BJ (cell line): ENCODE measurements at regions not wholly inside any gene's neighbourhood (a gene's known extent, or its start where the extent isn't known, plus 50 kb on each side); places are given as distances from the start of the nearest gene placed in this dataset.

Source experiments
- CTCF ChIA-PET: fragments of 350-600 bp; formaldehyde crosslinking; extraction: SDS; loops from one replicate; lab custom pipeline; 2021; ENCODE audit warnings: antibody characterized with exemption, inconsistent platforms; lab: Yijun Ruan, JAX
- POLR2A ChIA-PET: fragments of 300-600 bp; sonication (Branson Sonifier 250); formaldehyde crosslinking; extraction: SDS; loops from one replicate; lab custom pipeline; 2021; ENCODE audit warnings: antibody characterized with exemption; lab: Charles Lee
- DNase-seq: peaks from one replicate; pipeline ENCODE4 v3.0.0-alpha.2; 2011; ENCODE audit warnings: low read depth
- H3K27me3 ChIP-seq: 2 replicates; pipeline ENCODE4 v1.6.0; 2011; ENCODE audit warnings: low read length; ENCODE audit not compliant: control insufficient read depth, insufficient read depth
- H3K36me3 ChIP-seq: 2 replicates; pipeline ENCODE4 v1.5.1; 2011; ENCODE audit warnings: low read length; ENCODE audit not compliant: control insufficient read depth, insufficient read depth
- H3K4me3 ChIP-seq: 2 replicates; pipeline ENCODE4 v1.5.1; 2011; ENCODE audit warnings: low read depth, mild to moderate bottlenecking, control low read depth, low read length
- TF ChIP-seq, protein P1 (sequence below): IDR thresholded peaks from 2 replicates; pipeline ENCODE4 v1.5.1; 2011; ENCODE audit warnings: low read depth, mild to moderate bottlenecking, control low read depth, inconsistent platforms, low read length, moderate library complexity; ENCODE audit not compliant: insufficient read depth

DNA sequence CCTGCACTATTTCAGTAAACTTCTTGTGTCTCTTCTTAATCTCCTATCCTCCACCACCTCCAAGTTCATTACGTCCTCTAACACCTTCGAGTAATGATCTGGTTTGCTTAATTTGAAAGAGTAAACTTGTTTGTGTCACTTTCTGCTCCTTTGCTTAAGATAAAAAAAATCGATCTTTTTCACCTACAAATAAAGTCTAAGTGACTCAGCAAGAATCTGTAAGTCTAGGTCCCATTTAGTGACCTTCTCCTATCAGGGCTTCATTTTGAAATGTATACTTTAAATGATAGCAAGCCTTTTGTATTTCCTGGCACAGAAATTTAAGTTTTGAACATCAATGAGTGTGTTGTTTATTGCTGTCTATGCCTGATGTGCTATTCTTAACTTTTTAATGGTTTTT is 260.9 kb upstream of the TFPI start:
- H3K36me3 ChIP-seq = no peaks in the 10 kb centered on the region
- CTCF ChIA-PET = no interaction called here
- no peak for DNase-seq
- H3K4me3 ChIP-seq = no peak overlapping the region
- POLR2A ChIA-PET = no interaction called here
- TF ChIP-seq, protein P1, sequence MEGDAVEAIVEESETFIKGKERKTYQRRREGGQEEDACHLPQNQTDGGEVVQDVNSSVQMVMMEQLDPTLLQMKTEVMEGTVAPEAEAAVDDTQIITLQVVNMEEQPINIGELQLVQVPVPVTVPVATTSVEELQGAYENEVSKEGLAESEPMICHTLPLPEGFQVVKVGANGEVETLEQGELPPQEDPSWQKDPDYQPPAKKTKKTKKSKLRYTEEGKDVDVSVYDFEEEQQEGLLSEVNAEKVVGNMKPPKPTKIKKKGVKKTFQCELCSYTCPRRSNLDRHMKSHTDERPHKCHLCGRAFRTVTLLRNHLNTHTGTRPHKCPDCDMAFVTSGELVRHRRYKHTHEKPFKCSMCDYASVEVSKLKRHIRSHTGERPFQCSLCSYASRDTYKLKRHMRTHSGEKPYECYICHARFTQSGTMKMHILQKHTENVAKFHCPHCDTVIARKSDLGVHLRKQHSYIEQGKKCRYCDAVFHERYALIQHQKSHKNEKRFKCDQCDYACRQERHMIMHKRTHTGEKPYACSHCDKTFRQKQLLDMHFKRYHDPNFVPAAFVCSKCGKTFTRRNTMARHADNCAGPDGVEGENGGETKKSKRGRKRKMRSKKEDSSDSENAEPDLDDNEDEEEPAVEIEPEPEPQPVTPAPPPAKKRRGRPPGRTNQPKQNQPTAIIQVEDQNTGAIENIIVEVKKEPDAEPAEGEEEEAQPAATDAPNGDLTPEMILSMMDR = no peak
- H3K27me3 ChIP-seq = no peaks in the 10 kb centered on the region

DNA sequence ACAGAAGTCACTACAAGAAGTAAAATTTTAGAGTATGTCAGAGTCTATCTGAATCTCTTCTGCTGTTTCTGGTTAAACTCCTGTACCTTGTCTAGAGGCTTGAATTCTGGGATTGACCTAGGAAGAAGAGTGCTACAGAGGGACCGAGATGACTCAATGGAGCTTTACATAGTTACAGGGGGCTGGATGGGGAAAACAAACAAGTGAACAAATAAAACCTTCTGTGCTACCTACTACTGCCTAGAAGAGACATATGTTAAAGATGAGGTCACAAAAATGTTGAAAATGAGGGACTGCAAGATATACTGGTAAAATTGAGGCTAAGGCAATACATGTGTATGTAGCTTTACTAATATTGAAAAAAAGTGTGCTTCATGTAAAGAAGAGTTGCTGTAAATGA is 265.4 kb upstream of the TFPI start:
- H3K4me3 ChIP-seq = no peak overlapping the region
- no peaks in the 10 kb centered on the region for H3K27me3 ChIP-seq
- DNase-seq = no peak
- H3K36me3 ChIP-seq = no peaks in the 10 kb centered on the region
- ChIA-PET CTCF (no interaction called here), POLR2A (no interaction called here)
- TF ChIP-seq, protein P1 = no peak

DNA sequence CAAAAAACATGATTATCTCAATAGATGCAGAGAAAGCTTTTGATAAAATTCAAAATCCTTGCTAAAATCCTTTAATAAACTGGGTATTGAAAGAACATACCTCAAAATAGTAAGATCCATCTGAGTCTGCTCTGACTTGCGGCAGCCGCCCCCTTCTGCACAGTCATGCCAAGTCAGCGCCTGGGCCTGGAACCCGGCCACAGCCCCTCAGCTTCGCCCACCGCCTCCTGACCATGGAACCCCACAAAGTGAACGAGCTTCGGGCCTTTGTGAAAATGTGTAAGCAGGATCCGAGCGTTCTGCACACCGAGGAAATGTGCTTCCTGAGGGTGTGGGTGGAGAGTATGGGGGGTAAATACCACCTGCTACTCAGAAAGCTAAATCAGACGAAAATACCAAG is 270.9 kb upstream of the TFPI start:
- CTCF ChIA-PET = no interaction called here
- TF ChIP-seq, protein P1 = no peak

DNA sequence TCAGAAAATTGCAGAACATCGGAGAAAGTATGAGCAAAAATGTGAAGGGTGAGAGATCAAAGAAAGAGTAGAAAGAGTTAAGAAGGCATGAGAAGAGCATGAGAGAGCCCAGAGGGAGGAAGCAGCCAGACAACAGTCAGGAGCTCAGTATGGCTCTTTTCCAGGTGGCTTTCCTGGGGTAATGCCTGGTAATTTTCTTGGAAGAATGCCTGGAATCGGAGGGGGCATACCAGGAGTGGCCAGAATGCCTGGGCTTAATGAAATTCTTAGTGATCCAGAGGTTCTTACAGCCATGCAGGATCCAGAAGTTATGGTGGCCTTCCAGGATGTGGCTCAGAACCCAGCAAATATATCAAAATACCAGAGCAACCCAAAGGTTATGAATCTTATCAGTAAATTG is 271.8 kb upstream of the TFPI start:
- no peaks in the 10 kb centered on the region for H3K36me3 ChIP-seq
- no peak overlapping the region for H3K4me3 ChIP-seq
- TF ChIP-seq, protein P1 = no peak
- POLR2A ChIA-PET = no interaction called here
- H3K27me3 ChIP-seq = no peaks in the 10 kb centered on the region
- DNase-seq = no peak
- CTCF ChIA-PET = no interaction called here

More for the DNA sequence above, 270.9 kb upstream of the TFPI start:
- POLR2A ChIA-PET = no interaction called here
- DNase-seq = no peak
- Histone ChIP-seq H3K4me3 (no peak overlapping the region), H3K27me3 (no peaks in the 10 kb centered on the region), H3K36me3 (no peaks in the 10 kb centered on the region)

DNA sequence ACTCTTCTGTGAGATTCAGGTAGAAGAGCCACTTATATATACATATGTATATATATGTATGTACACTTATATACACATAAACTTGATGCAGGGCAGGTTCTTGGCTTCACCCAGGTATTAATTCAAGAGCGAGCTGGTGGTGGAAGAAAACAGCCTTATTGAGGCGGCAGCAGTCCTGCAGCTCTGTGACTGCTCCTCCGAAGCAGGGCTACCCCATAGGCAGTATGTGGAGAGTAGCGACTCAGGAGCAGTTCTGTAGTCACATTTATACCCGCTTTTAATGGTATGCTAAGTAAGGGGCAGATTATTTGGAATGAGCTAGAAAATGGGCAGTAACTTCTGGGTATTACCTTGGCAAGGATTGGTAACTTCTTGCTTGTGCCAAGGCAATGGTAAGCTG is 280.6 kb upstream of the TFPI start:
- Histone ChIP-seq H3K4me3 (no peak overlapping the region), H3K36me3 (no peaks in the 10 kb centered on the region), H3K27me3 (peaks cover 2% of the 10 kb centered on the region; the same call in 1 of the 2 replicates)
- DNase-seq = no peak
- CTCF ChIA-PET = interaction anchor here (1.1 kb wide), 1 partner anchor 9 kb away, joined by 3 read pairs; no protein-coding TSS in a partner anchor
- TF ChIP-seq, protein P1 = no peak
- POLR2A ChIA-PET = no interaction called here
